22Rv1 (cell line): ENCODE measurements at regions not wholly inside any gene's neighbourhood (a gene's known extent, or its start where the extent isn't known, plus 50 kb on each side); places are given as distances from the start of the nearest gene placed in this dataset.

Source experiments
- ZFX ChIP-seq: fragments of 450-650 bp; IDR thresholded peaks from 2 replicates; pipeline ENCODE4 v1.6.1; 2017; ENCODE audit warnings: antibody characterized with exemption, borderline replicate concordance
- TF ChIP-seq, protein P1 (sequence below): fragments of 450-650 bp; IDR thresholded peaks from 2 replicates; pipeline ENCODE4 v1.5.1; 2017; ENCODE audit warnings: mild to moderate bottlenecking

GRCh38 chr2:235371018-235371417 is 122.8 kb upstream of the AGAP1 start:
- TF ChIP-seq, protein P1, sequence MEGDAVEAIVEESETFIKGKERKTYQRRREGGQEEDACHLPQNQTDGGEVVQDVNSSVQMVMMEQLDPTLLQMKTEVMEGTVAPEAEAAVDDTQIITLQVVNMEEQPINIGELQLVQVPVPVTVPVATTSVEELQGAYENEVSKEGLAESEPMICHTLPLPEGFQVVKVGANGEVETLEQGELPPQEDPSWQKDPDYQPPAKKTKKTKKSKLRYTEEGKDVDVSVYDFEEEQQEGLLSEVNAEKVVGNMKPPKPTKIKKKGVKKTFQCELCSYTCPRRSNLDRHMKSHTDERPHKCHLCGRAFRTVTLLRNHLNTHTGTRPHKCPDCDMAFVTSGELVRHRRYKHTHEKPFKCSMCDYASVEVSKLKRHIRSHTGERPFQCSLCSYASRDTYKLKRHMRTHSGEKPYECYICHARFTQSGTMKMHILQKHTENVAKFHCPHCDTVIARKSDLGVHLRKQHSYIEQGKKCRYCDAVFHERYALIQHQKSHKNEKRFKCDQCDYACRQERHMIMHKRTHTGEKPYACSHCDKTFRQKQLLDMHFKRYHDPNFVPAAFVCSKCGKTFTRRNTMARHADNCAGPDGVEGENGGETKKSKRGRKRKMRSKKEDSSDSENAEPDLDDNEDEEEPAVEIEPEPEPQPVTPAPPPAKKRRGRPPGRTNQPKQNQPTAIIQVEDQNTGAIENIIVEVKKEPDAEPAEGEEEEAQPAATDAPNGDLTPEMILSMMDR: no peak
- no peak for TF ChIP-seq ZFX
